Glomerular endothelial cell (primary cell): ENCODE measurements at regions not wholly inside any gene's neighbourhood (a gene's known extent, or its start where the extent isn't known, plus 50 kb on each side); places are given as distances from the start of the nearest gene placed in this dataset.
A peak's percentile ranks its signal among the peaks of the same experiment; 100 is the strongest.

Source experiments
- DNase-seq: peaks from one replicate; pipeline ENCODE4 v3.0.0-alpha.2; 2011; ENCODE audit warnings: low read depth, low spot score; ENCODE audit errors: extremely low read depth

GRCh38 chr6:139776041-139776440, 401.6 kb upstream of the CITED2 start:
- no peak for DNase-seq

- no peak for DNase-seq
Observed at GRCh38 chr6:139768196-139768595, 393.7 kb upstream of the CITED2 start.

DNA sequence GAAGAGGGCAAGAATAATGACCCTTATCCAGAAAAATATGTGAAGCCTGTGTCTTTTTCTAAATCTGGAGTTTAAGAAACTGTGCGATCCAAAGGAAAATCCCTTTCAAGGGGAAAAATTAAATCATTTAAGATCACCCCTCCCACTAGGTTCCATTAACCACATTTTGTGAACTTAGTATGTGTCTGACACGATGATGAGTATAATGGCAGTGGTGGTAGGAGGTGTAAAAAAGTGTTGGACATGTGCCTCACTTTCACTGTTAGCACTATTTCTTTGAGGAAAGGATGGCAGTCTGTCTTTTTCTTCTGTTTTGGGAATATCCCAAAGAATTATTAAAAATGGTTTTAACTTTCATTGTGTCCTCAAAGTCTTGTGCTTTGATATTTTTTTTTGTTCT, 392.3 kb upstream of the CITED2 start:
- DNase-seq: no peak

GRCh38 chr6:139765825-139766285, 391.4 kb upstream of the CITED2 start:
- DNase-seq: no peak

DNA sequence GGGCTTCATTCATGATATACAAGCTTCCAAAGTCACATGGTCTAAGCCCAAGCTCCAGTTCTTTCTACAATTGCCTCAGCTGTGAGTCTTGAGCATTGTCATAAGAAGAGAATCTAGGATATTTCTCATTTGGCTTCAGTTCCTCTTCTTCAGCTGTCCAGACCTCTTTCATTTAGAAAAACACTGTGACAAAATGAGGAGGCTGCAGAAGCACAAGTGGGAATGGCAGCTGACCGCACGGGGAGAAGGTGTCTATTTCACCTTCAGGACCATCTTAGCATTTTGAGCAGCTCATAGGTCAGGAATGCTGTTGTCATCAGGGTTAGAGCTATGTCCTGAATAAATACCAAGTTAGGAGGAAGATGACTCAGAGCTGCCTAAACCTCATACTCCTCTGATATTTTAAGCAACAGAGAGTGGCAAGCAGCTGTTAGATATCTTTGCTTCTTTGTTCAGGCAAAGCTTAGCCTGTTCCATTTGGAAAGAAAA, 390.1 kb upstream of the CITED2 start:
- peak; percentile 87 for DNase-seq

DNA sequence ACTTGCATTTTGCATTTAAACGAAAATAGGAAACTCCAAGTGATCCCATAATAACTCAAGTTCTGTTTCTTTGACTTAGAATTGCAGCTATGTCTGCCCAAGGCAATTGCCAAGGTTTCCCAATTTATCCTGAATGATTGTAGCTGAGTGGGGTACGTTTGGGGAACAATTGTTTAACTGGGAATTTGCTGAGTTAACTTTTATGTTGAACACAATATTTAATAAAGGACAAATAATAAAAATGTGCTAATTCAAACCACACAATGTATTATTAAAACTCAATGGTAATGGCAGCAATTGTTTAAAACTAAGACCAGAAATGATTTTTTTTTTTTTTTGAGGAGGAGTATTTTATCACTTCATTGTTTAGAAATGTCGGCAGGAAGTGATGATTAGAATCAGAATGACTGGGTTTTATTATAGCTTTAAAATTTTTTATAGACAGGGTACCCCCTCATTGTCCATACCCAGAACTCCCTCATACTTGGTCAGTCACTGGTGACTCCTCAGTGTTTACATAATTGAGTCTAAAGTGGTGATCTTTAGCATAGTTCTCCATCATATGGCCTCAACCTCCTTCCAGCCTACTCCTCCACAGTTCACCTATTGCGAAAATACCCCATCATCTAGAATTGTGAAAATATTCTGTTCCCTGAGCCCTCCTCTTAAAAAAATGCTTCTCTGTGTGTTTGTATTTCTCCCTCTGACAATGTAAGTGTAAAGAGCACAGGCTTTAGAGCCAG, 389.2 kb upstream of the CITED2 start:
- DNase-seq: no peak

- no peak for DNase-seq
Observed at GRCh38 chr6:139762587-139763031, 388.2 kb upstream of the CITED2 start.

DNA sequence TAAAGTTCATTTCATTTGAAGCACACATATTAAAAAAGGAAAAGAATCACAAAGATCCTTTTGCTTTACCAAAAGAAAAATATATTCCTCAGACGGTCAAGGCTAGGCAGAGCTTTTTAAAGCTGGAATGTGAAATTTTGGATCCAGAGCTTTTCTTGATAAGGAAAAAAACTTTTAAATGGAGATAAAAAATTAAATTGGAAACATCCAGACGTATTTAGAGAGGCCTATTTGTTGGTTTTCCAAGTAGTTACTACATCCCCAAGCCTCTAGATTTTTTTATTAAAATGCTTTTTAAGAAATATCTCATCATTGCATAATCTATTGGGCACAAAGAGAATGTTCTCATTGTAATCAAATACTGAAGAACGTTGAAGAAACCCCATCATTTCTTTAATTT, 385.7 kb upstream of the CITED2 start:
- DNase-seq: no peak

GRCh38 chr6:139759086-139759485, 384.6 kb upstream of the CITED2 start:
- DNase-seq: no peak

- DNase-seq: no peak
Observed at GRCh38 chr6:139758209-139758611, 383.8 kb upstream of the CITED2 start.

DNA sequence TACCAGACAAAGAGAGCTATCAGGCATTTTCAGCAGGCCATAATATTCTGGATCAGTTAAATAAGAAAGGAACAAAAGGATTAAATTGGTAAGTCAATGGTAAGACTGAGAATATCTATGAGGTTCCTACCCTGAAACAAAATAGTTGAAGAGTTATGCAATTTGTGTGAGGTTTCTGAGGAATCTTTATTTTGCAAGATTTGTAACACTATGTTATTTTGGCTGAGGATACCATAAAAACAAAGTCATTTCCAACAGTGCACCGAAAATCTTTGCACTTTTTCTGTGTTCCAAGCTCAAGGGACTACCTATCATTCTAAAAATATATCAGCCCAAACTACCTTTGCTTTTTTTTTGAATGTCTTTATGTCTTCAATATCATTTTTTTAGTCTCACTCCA, 383.3 kb upstream of the CITED2 start:
- no peak for DNase-seq

DNA sequence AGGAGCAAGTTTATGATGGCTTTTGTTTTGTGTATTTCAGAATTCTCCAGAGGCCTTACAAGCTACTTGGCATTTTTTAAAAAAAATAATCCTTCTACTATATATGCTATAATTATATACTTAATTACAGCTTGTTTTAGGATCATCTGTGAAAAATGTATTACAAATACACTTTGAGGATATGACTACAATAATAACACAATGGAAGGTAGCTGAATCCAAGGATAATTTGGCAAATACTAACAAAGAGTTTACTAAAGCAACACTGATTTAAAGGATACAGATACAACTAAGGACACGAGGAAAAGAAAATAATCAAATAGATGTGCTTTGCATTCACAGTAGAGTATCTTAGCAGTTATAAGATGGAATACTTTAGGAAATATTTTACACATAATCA, 381.9 kb upstream of the CITED2 start:
- no peak for DNase-seq

DNA sequence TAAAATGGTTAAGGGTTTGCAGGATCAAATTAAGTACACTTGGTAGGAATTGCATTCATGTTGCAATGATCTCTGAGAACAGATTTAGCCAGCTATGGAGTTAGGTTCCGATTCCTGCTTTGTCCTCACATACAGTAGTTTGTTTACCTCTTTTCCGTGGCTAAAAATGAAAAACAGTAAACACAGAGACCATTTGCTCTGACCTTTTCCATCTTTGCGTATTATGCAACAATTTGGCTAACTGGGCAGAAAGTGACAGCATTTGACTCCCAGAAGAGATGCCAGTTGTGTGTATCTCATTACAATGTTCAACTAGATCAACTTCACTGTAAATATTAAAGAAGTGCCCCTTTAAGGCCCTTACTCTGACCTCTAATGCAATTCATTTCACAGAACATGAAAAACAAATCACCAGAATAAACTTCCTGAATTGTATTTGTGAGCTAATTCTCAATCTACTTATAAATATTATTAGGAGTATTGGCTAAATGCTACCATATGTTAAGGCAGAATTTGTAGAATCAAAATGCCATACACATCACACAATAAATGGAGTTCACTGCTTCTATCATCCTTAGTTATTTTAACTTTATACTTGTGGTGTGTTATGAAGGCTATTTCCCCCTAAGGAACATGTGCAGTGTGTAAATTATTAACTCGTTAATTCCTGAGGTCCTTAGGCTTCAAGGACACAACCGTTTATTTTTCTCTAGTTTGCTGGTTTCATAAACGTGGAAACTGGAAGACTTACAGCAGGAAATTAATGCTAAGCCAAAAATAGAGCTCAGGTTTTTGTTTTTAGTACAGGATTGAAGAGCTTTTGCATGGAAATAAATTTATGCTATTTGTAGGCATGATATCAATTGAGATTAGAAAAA, 380.7 kb upstream of the CITED2 start:
- no peak for DNase-seq

- no peak for DNase-seq
Observed at GRCh38 chr6:139753198-139753861, 378.9 kb upstream of the CITED2 start.

DNA sequence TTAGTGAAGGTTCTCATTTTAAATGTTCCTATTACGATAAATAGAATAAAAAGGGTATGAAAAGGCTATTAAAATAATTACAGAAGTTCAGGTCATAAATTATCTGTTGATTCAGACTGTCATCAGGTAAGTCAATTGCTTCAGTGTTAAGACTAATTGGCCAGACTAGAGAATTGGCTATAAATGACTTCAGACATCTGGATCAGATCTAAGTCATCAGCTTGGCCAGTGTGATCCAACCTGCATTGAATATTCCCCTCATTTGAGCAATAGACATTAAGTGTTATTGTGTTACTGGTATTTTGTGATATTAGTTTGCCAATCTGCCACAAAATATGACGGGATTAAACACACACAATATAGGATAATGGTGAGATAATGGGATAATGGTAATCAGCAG, 377.6 kb upstream of the CITED2 start:
- no peak for DNase-seq

- no peak for DNase-seq
Observed at GRCh38 chr6:139751179-139751578, 376.7 kb upstream of the CITED2 start.

DNA sequence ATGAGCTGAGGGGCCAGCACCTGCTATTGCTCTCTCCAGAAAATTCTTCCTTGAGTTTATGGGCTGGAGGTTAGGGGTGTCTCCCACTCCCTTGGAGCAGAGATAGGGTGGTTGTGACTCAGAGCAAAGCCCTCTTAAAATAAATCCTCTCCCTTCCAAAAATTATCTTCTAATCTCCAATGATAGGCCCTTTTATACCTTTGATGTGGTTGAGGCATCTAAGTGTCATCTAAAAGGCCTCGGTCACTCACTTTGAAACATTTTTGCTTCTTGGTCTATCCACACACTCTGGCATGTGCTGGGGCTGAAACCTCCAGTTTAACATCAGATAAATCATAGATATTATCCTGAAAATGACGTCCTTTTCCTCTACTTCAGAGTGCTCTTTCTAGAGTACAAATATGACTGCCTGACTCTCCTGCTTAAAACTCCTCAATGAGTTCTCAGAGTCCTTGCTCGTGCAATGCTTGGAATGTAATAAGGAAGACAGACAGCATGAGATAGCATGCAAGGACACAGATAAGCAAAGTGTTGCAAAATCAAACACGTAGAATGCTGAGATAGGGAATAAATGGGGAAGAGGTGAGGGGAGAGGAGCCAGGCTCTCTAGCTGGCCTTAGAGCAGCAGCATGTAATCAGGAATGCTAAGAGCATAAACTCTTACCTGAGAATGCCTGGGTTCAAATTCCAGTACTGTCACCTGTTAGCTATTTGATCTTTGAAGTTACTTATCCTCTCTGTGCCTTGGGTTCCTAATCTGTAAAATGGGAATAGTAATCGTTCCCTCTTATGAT, 374.1 kb upstream of the CITED2 start:
- no peak for DNase-seq

- no peak for DNase-seq
Observed at GRCh38 chr6:139747154-139747553, 372.7 kb upstream of the CITED2 start.

DNA sequence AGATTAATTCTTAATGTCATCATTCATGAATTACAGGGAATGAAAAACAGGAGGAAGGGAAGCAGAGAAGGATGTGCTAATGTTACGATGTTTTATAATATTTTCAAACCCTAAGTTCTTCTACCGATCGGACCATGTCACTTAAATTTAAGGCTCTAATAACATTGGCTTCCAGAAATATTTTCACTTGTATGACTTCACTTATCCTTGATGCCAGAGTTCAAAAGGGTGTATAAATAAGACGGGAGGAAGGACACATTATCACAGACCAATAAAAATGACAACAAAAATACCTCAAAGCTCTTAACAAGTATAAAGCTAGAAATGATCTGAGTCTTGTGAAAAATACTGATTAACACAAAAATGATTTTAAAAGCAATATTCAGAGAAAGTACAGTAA, 370.4 kb upstream of the CITED2 start:
- no peak for DNase-seq

DNA sequence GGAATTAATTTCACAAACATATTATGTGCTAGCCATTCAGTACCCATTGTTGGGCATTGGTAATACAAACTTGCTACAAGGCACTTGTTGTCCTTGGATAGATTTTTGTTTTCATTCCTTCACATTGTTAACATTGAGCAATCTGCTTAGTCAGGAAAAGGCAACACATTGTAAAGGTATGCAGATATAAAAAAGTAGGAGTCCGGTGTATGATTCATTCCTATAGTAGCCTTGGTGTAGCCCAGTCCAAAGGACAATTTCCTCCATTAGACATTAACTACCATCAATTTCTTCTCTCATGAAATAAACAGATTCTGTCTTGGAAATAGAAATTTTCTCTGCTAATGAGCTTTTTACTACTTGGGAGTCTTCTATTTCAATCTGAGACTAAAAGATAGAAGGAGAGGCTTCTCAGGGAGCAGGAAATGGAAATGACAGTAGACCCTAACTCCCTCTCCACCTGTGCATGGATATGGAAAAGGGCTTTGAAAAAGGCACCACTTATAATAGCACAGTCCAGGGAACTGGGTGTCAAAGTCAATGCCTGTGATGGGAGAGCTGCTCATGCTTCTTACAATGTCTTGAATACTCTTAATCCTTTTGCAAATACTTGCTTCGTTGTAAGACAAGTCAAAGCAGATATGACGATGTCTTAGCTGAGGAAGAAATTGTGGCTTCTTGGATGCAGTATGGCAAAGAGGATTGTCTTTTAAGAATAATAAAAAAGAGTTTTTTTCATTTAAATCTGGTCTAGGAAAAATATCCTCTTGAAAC, 369.4 kb upstream of the CITED2 start:
- DNase-seq: no peak
